K562 (cell line): ENCODE measurements at regions not wholly inside any gene's neighbourhood (a gene's known extent, or its start where the extent isn't known, plus 50 kb on each side); places are given as distances from the start of the nearest gene placed in this dataset.

ENCODE experiments used
- ATAC-seq: fragments of 200-7000 bp; cut with Tn5 transposase; 3 replicates; pipeline ENCODE4 v1.9.1; 2020; ENCODE audit warnings: moderate library complexity
- BruUV-seq: library from RNA; stranded (reverse); fragments of 400-500 nt; replicated peaks from 2 replicates; lab custom pipeline; 2021; lab: Mats Ljungman, UMichigan
- CTCF ChIA-PET: fragments of 300-600 bp; formaldehyde crosslinking; extraction: SDS; loops from one replicate; lab custom pipeline; 2021; ENCODE audit warnings: low intra/inter-chr PET ratio; lab: Yijun Ruan, JAX
- POLR2A ChIA-PET: fragments of 300-600, 350-650 bp; sonication (Branson Sonifier 250); formaldehyde crosslinking; extraction: SDS; loops from one replicate; lab custom pipeline; 2021; ENCODE audit warnings: antibody characterized with exemption, inconsistent platforms; lab: Yijun Ruan, JAX
- DNase-seq, 4 experiments: peaks; one replicate each; pipeline versions ENCODE4 v3.0.0 to v3.0.0-alpha.2; 2011 to 2018; ENCODE audit warnings: low spot score in 3 of 4, mixed read lengths in 3 of 4; ENCODE audit errors: extremely low read depth in 1 of 4
- FAIRE-seq: peaks from 2 replicates; lab custom pipeline; 2011; peaks lifted over from hg19 to GRCh38; lab: Jason Lieb, UNC
- H2AFZ ChIP-seq: 2 replicates; pipeline ENCODE4 v1.6.0; 2011; ENCODE audit warnings: low read depth, low read length, control low read depth, inconsistent platforms
- H3K27ac ChIP-seq: fragments of 200-600 bp; 3 replicates; pipeline ENCODE4 v1.8.0; 2011; ENCODE audit warnings: low read depth, mild to moderate bottlenecking, control low read depth, inconsistent platforms, low read length, moderate library complexity, mixed read lengths; ENCODE audit errors: extremely low read depth
- H3K27me3 ChIP-seq, 2 experiments: fragments of 300-600 bp in 1 of 2; 2 replicates in 1 of 2; 3 replicates in 1 of 2; pipeline versions ENCODE4 v1.6.0 to v1.8.0; 2011; ENCODE audit warnings: inconsistent platforms in 2 of 2, low read length in 2 of 2, mild to moderate bottlenecking in 1 of 2, mixed read lengths in 1 of 2, moderate library complexity in 1 of 2; ENCODE audit not compliant: control insufficient read depth in 2 of 2, insufficient read depth in 2 of 2
- H3K36me3 ChIP-seq: fragments of 300-600 bp; 3 replicates; pipeline ENCODE4 v1.8.0; 2011; ENCODE audit warnings: mild to moderate bottlenecking, low read length, inconsistent platforms; ENCODE audit not compliant: control insufficient read depth, insufficient read depth
- H3K4me1 ChIP-seq, 2 experiments: fragments of 200-600 bp in 1 of 2; replicated peaks in 1 of 2; 2 replicates in 1 of 2; 3 replicates in 1 of 2; pipeline versions ENCODE4 v1.5.1 to v1.8.0; 2011; ENCODE audit warnings: inconsistent platforms in 2 of 2, low read length in 2 of 2, mild to moderate bottlenecking in 1 of 2, mixed read lengths in 1 of 2, moderate library complexity in 1 of 2; ENCODE audit not compliant: control insufficient read depth in 2 of 2, insufficient read depth in 2 of 2
- H3K4me2 ChIP-seq: 2 replicates; pipeline ENCODE4 v1.6.1; 2011; ENCODE audit warnings: low read length, control low read depth, inconsistent platforms, mixed read lengths; ENCODE audit not compliant: insufficient read depth
- H3K4me3 ChIP-seq: fragments of 200-600 bp; sonication (generic), shearing (Covaris generic); 2 replicates; pipeline ENCODE4 v1.5.1; 2016; ENCODE audit warnings: control low read depth, inconsistent platforms
- H3K79me2 ChIP-seq: fragments of 200-600 bp; 3 replicates; pipeline ENCODE4 v1.8.0; 2011; ENCODE audit warnings: low read length, inconsistent platforms; ENCODE audit not compliant: control insufficient read depth, insufficient read depth
- H3K9ac ChIP-seq, 2 experiments: 2 replicates each; pipeline versions ENCODE4 v1.6.0 to v1.6.1; 2011; ENCODE audit warnings: low read depth in 2 of 2, low read length in 2 of 2, control low read depth in 1 of 2, inconsistent platforms in 1 of 2, mild to moderate bottlenecking in 1 of 2, mixed read lengths in 1 of 2; ENCODE audit not compliant: insufficient read depth in 1 of 2
- H3K9me1 ChIP-seq: one replicate; pipeline ENCODE4 v1.6.0; 2011; ENCODE audit warnings: inconsistent platforms, mild to moderate bottlenecking, low read length, moderate library complexity; ENCODE audit not compliant: control insufficient read depth, insufficient read depth
- H3K9me3 ChIP-seq: replicated peaks from 2 replicates; pipeline ENCODE4 v1.5.1; 2011; ENCODE audit warnings: low read depth, low read length, inconsistent platforms; ENCODE audit not compliant: control insufficient read depth, insufficient read depth
- H4K20me1 ChIP-seq: replicated peaks from 2 replicates; pipeline ENCODE4 v1.6.1; 2011; ENCODE audit warnings: low read length, inconsistent platforms, mixed read lengths; ENCODE audit not compliant: control insufficient read depth, insufficient read depth
- ATF4 ChIP-seq: fragments of 450-650 bp; formaldehyde crosslinking; IDR thresholded peaks from 2 replicates; pipeline ENCODE4 v1.4.0; 2022; ENCODE audit warnings: mild to moderate bottlenecking, moderate library complexity
- ELK1 ChIP-seq: sonication (generic); formaldehyde crosslinking; IDR thresholded peaks from 2 replicates; pipeline ENCODE4 v1.8.1; 2022; ENCODE audit warnings: missing genetic modification reagents
- EP400 ChIP-seq: fragments of 450-650 bp; IDR thresholded peaks from 2 replicates; pipeline ENCODE4 v1.6.1; 2017; ENCODE audit warnings: antibody characterized with exemption, mild to moderate bottlenecking, moderate library complexity
- HMG20B ChIP-seq: fragments of 250-450 bp; sonication (Bioruptor Pico); IDR thresholded peaks from 2 replicates; pipeline ENCODE4 v1.5.0; 2021; ENCODE audit warnings: mild to moderate bottlenecking
- HNRNPK ChIP-seq: fragments of 200-400 bp; formaldehyde crosslinking; IDR thresholded peaks from one replicate; pipeline ENCODE4 v1.6.1; 2018; ENCODE audit warnings: mild to moderate bottlenecking, low read depth, low read length; ENCODE audit not compliant: poor library complexity, severe bottlenecking
- IRF1 ChIP-seq: sonication (generic); formaldehyde crosslinking; IDR thresholded peaks from 2 replicates; pipeline ENCODE4 v1.8.0; 2022; ENCODE audit warnings: missing genetic modification reagents, mild to moderate bottlenecking, borderline replicate concordance
- KAT2B ChIP-seq: IDR thresholded peaks from one replicate; pipeline ENCODE4 v1.6.1; 2012; ENCODE audit warnings: low read depth, mild to moderate bottlenecking, control low read depth, inconsistent platforms, low read length, moderate library complexity
- NEUROD1 ChIP-seq: fragments of 150-350 bp; IDR thresholded peaks from 2 replicates; pipeline ENCODE4 v1.6.1; 2014; ENCODE audit warnings: borderline replicate concordance, low read length, low read depth; ENCODE audit not compliant: partially characterized antibody
- PRMT5 ChIP-seq: sonication (generic); formaldehyde crosslinking; IDR thresholded peaks from 2 replicates; pipeline ENCODE4 v1.5.0; 2020; ENCODE audit warnings: missing genetic modification reagents
- TEAD2 ChIP-seq: fragments of 450-650 bp; IDR thresholded peaks from 2 replicates; pipeline ENCODE4 v1.6.1; 2016; ENCODE audit warnings: missing genetic modification characterization, control low read depth, missing compliant biosample characterization
- U2AF2 ChIP-seq: fragments of 200-400 bp; formaldehyde crosslinking; optimal IDR thresholded peaks from 2 replicates; pipeline ENCODE3; 2017; ENCODE audit warnings: low read depth, mild to moderate bottlenecking, low read length
- ZC3H8 ChIP-seq: fragments of 450-650 bp; IDR thresholded peaks from 2 replicates; pipeline ENCODE4 v1.6.1; 2017
- ZFP30 ChIP-seq: fragments of 250-450 bp; sonication (Bioruptor Pico); IDR thresholded peaks from 2 replicates; pipeline ENCODE4 v1.8.0; 2022; ENCODE audit warnings: moderate library complexity, mild to moderate bottlenecking, inconsistent platforms, borderline replicate concordance
- ZNF146 ChIP-seq: IDR thresholded peaks from one replicate; pipeline ENCODE4 v1.6.1; 2018; ENCODE audit warnings: missing compliant biosample characterization; ENCODE audit not compliant: unreplicated experiment
- ZNF217 ChIP-seq: sonication (generic); formaldehyde crosslinking; IDR thresholded peaks from 2 replicates; pipeline ENCODE4 v1.8.0; 2022; ENCODE audit warnings: mild to moderate bottlenecking, missing genetic modification reagents
- ZNF431 ChIP-seq: sonication (generic); formaldehyde crosslinking; IDR thresholded peaks from 2 replicates; pipeline ENCODE4 v1.8.0; 2022; ENCODE audit warnings: mild to moderate bottlenecking, missing genetic modification reagents
- WGBS: fragments of 100-300 bp; shearing (Covaris generic); methylation state at CpG from one replicate; pipeline ENCODE4 v1.1.6; 2016; ENCODE audit warnings: low coverage, mixed read lengths; ENCODE audit not compliant: insufficient coverage; ENCODE audit errors: missing lambda C conversion rate; 5-methylcytosine and 5-hydroxymethylcytosine counted together
- in situ Hi-C: fragments of 300-500 bp; cut with MboI; formaldehyde crosslinking; loops from 4 replicates; pipeline ENCODE4 v1.15.0; 2018; ENCODE audit warnings: inconsistent platforms, mixed read lengths
- intact Hi-C: fragments of 100-400 bp; cut with micrococcal nuclease; formaldehyde crosslinking; loops from 2 replicates; pipeline ENCODE4 v1.14.2; 2022

- Histone ChIP-seq H3K9me1 (no peaks in the 10 kb centered on the region), H3K27me3 (no peaks in the 10 kb centered on the region), H3K4me1 (no peaks in the 10 kb centered on the region), H3K9me3 (no peaks in the 10 kb centered on the region), H4K20me1 (no peaks in the 10 kb centered on the region), H3K9ac (no peak overlapping the region), H3K27ac (no peak overlapping the region), H3K79me2 (no peaks in the 10 kb centered on the region), H3K4me2 (no peak overlapping the region), H3K36me3 (no peaks in the 10 kb centered on the region), H3K4me3 (no peak overlapping the region), H2AFZ (no peak overlapping the region)
- WGBS: 4% methylated on average over 3 of the region's 3 CpGs
- FAIRE-seq (no peak), DNase-seq (no peak), ATAC-seq (no peak)
- ChIA-PET CTCF (no interaction called here), POLR2A (no interaction called here)
- in situ Hi-C loops (no loop called here), intact Hi-C loops (no loop called here)
- peak; percentile 75 for TF ChIP-seq ZNF146 (CRISPR knock-in tag)
- TF ChIP-seq ATF4 (CRISPR knock-in tag): no peak
- TF ChIP-seq TEAD2: no peak
- TF ChIP-seq U2AF2: no peak
- no peak for TF ChIP-seq ZC3H8
- no peak for TF ChIP-seq EP400
- no TSS peak for BruUV-seq
Measured at GRCh38 chrX:148376342-148376741, 124.1 kb upstream of the AFF2 start.

- no peaks in the 10 kb centered on the region for H3K9me3 ChIP-seq
- ATAC-seq: no peak
- WGBS: 3% methylated on average over 3 of the region's 3 CpGs
- H2AFZ ChIP-seq: no peak overlapping the region
- no peaks in the 10 kb centered on the region for H3K27me3 ChIP-seq
- FAIRE-seq: no peak
- H3K4me3 ChIP-seq: no peak overlapping the region
- no peak overlapping the region for H3K27ac ChIP-seq
- no peaks in the 10 kb centered on the region for H3K36me3 ChIP-seq
- H3K4me1 ChIP-seq: no peaks in the 10 kb centered on the region
- BruUV-seq: no TSS peak
- CTCF ChIA-PET: no interaction called here
- DNase-seq: no peak
- H3K9me1 ChIP-seq: no peaks in the 10 kb centered on the region
- in situ Hi-C loops (no loop called here), intact Hi-C loops (no loop called here)
- POLR2A ChIA-PET: no interaction called here
- no peak overlapping the region for H3K4me2 ChIP-seq
- H3K79me2 ChIP-seq: no peaks in the 10 kb centered on the region
- H4K20me1 ChIP-seq: no peaks in the 10 kb centered on the region
- H3K9ac ChIP-seq: no peak overlapping the region
- no peak for TF ChIP-seq IRF1 (CRISPR knock-in tag)
- TF ChIP-seq ZNF431: no peak
- no peak for TF ChIP-seq PRMT5 (CRISPR knock-in tag)
- no peak for TF ChIP-seq NEUROD1
- TF ChIP-seq HMG20B: no peak
- no peak for TF ChIP-seq ZNF217 (CRISPR knock-in tag)
- no peak for TF ChIP-seq ZNF146 (CRISPR knock-in tag)
- no peak for TF ChIP-seq HNRNPK
- no peak for TF ChIP-seq ZFP30 (CRISPR knock-in tag)
- no peak for TF ChIP-seq KAT2B
- TF ChIP-seq ELK1: no peak
Measured at GRCh38 chrX:148380107-148380506, 120.3 kb upstream of the AFF2 start.
